HG02571 (cell line): ENCODE measurements at regions not wholly inside any gene's neighbourhood (a gene's known extent, or its start where the extent isn't known, plus 50 kb on each side); places are given as distances from the start of the nearest gene placed in this dataset.

ENCODE experiments used
- ATAC-seq: cut with Tn5 transposase; IDR thresholded peaks from one replicate; pipeline ENCODE4 v1.9.1; 2021; ENCODE audit warnings: mild to moderate bottlenecking, moderate library complexity; ENCODE audit not compliant: unreplicated experiment

- ATAC-seq: no peak
These were observed 716.0 kb downstream of the LRFN5 start for GRCh38 chr14:42322531-42323284.

GRCh38 chr14:42319996-42320395 lies 713.3 kb downstream of the LRFN5 start:
- ATAC-seq: no peak

- ATAC-seq: no peak
These were observed 710.0 kb downstream of the LRFN5 start for GRCh38 chr14:42316693-42317092.

- ATAC-seq: no peak
These were observed 705.2 kb downstream of the LRFN5 start for GRCh38 chr14:42311876-42312275.

GRCh38 chr14:42307239-42307825 lies 700.7 kb downstream of the LRFN5 start:
- ATAC-seq: no peak

- no peak for ATAC-seq
These were observed 693.0 kb downstream of the LRFN5 start for GRCh38 chr14:42299692-42300091.

GRCh38 chr14:42293180-42293579 lies 686.5 kb downstream of the LRFN5 start:
- ATAC-seq: no peak

- no peak for ATAC-seq
These were observed 671.2 kb downstream of the LRFN5 start for GRCh38 chr14:42277840-42278239.

- no peak for ATAC-seq
These were observed 662.6 kb downstream of the LRFN5 start for GRCh38 chr14:42269234-42269633.

GRCh38 chr14:42248131-42248530 lies 641.5 kb downstream of the LRFN5 start:
- ATAC-seq: no peak

GRCh38 chr14:42241101-42241500 lies 634.4 kb downstream of the LRFN5 start:
- ATAC-seq: no peak

GRCh38 chr14:42229976-42230375 lies 623.3 kb downstream of the LRFN5 start:
- no peak for ATAC-seq

GRCh38 chr14:42229294-42229693 lies 622.6 kb downstream of the LRFN5 start:
- ATAC-seq: no peak

- no peak for ATAC-seq
These were observed 621.9 kb downstream of the LRFN5 start for GRCh38 chr14:42228611-42229010.

- no peak for ATAC-seq
These were observed 617.6 kb downstream of the LRFN5 start for GRCh38 chr14:42224053-42224888.

GRCh38 chr14:42222924-42223471 lies 616.3 kb downstream of the LRFN5 start:
- ATAC-seq: peak; percentile 90

- ATAC-seq: no peak
These were observed 608.4 kb downstream of the LRFN5 start for GRCh38 chr14:42214981-42215491.

- ATAC-seq: no peak
These were observed 594.3 kb downstream of the LRFN5 start for GRCh38 chr14:42200957-42201356.

- no peak for ATAC-seq
These were observed 591.3 kb downstream of the LRFN5 start for GRCh38 chr14:42198010-42198409.

- ATAC-seq: no peak
These were observed 586.3 kb downstream of the LRFN5 start for GRCh38 chr14:42192738-42193653.
